Neuronal stem cell (in vitro differentiated cells): ENCODE measurements at regions not wholly inside any gene's neighbourhood (a gene's known extent, or its start where the extent isn't known, plus 50 kb on each side); places are given as distances from the start of the nearest gene placed in this dataset.

Experiments used
- DNase-seq: peaks from one replicate; pipeline ENCODE4 v3.0.0-alpha.2; 2013; ENCODE audit warnings: low spot score
- H2AFZ ChIP-seq: one replicate; pipeline ENCODE4 v1.6.1; 2013; ENCODE audit warnings: mild to moderate bottlenecking, low read length, inconsistent platforms
- H2AK5ac ChIP-seq: 2 replicates; pipeline ENCODE4 v1.6.1; 2013; ENCODE audit warnings: low read depth, mild to moderate bottlenecking, inconsistent platforms, low read length, moderate library complexity, mixed read lengths
- H2BK120ac ChIP-seq: 2 replicates; pipeline ENCODE4 v1.6.1; 2013; ENCODE audit warnings: low read depth, mild to moderate bottlenecking, inconsistent platforms, low read length, moderate library complexity, mixed read lengths
- H2BK12ac ChIP-seq: one replicate; pipeline ENCODE4 v1.6.1; 2013; ENCODE audit warnings: low read length, inconsistent platforms
- H2BK15ac ChIP-seq: 2 replicates; pipeline ENCODE4 v1.6.1; 2013; ENCODE audit warnings: mild to moderate bottlenecking, low read length, inconsistent platforms, mixed read lengths
- H2BK5ac ChIP-seq: one replicate; pipeline ENCODE4 v1.6.1; 2013; ENCODE audit warnings: inconsistent platforms, mild to moderate bottlenecking, low read length, moderate library complexity
- H3K14ac ChIP-seq: one replicate; pipeline ENCODE4 v1.6.1; 2013; ENCODE audit warnings: low read length, inconsistent platforms
- H3K18ac ChIP-seq: 2 replicates; pipeline ENCODE4 v1.6.1; 2013; ENCODE audit warnings: low read length, inconsistent platforms
- H3K23ac ChIP-seq: 2 replicates; pipeline ENCODE4 v1.6.1; 2013; ENCODE audit warnings: low read depth, mild to moderate bottlenecking, mixed read lengths, low read length, inconsistent platforms; ENCODE audit not compliant: poor library complexity
- H3K27ac ChIP-seq: replicated peaks from 3 replicates; pipeline ENCODE4 v1.5.1; 2013; ENCODE audit warnings: low read length, inconsistent platforms
- H3K27me3 ChIP-seq, 3 experiments: 2 replicates each; pipeline ENCODE4 v1.6.1; 2013; ENCODE audit warnings: low read length in 3 of 3, mild to moderate bottlenecking in 2 of 3, inconsistent platforms in 1 of 3, low read depth in 1 of 3, mixed read lengths in 1 of 3, moderate library complexity in 1 of 3; ENCODE audit not compliant: control insufficient read depth in 3 of 3, insufficient read depth in 3 of 3
- H3K36me3 ChIP-seq, 2 donors: replicated peaks in 1 of 2; 2 replicates each; pipeline ENCODE4 v1.6.1; 2013; ENCODE audit warnings: low read length in 2 of 2; ENCODE audit not compliant: control insufficient read depth in 2 of 2, insufficient read depth in 2 of 2
- H3K4ac ChIP-seq: 2 replicates; pipeline ENCODE4 v1.6.1; 2013; ENCODE audit warnings: inconsistent platforms, mild to moderate bottlenecking, low read length, moderate library complexity
- H3K4me1 ChIP-seq, 2 donors: 1 replicate in 1 of 2; 2 replicates in 1 of 2; pipeline ENCODE4 v1.6.1; 2013; ENCODE audit warnings: low read length in 2 of 2, low read depth in 1 of 2; ENCODE audit not compliant: control insufficient read depth in 2 of 2, insufficient read depth in 1 of 2
- H3K4me2 ChIP-seq: one replicate; pipeline ENCODE4 v1.6.1; 2013; ENCODE audit warnings: mild to moderate bottlenecking, low read length, inconsistent platforms; ENCODE audit not compliant: insufficient read depth, poor library complexity, severe bottlenecking
- H3K4me3 ChIP-seq, 2 donors: 2 replicates each; pipeline ENCODE4 v1.5.1; 2013; ENCODE audit warnings: low read length in 2 of 2, mild to moderate bottlenecking in 2 of 2, inconsistent platforms in 1 of 2, moderate library complexity in 1 of 2
- H3K79me1 ChIP-seq: one replicate; pipeline ENCODE4 v1.6.1; 2013; ENCODE audit warnings: low read depth, mild to moderate bottlenecking, inconsistent platforms, low read length, moderate library complexity
- H3K9ac ChIP-seq: one replicate; pipeline ENCODE4 v1.6.1; 2013; ENCODE audit warnings: mild to moderate bottlenecking, low read depth, low read length, inconsistent platforms; ENCODE audit not compliant: poor library complexity
- H3K9me3 ChIP-seq, 2 donors: replicated peaks in 1 of 2; 2 replicates each; pipeline versions ENCODE3 to v1.6.1; 2013; ENCODE audit warnings: low read length in 2 of 2, mild to moderate bottlenecking in 2 of 2, inconsistent platforms in 1 of 2, low read depth in 1 of 2, mixed read lengths in 1 of 2, moderate library complexity in 1 of 2; ENCODE audit not compliant: control insufficient read depth in 2 of 2, insufficient read depth in 1 of 2
- H4K8ac ChIP-seq: one replicate; pipeline ENCODE4 v1.6.1; 2013; ENCODE audit warnings: low read depth, mild to moderate bottlenecking, inconsistent platforms, low read length, moderate library complexity
- H4K91ac ChIP-seq: one replicate; pipeline ENCODE4 v1.6.1; 2013; ENCODE audit warnings: low read length, low read depth, mild to moderate bottlenecking, inconsistent platforms; ENCODE audit not compliant: poor library complexity
- WGBS, 2 donors: extraction: QIAGEN DNeasy Blood & Tissue Kit; methylation state at CpG; one replicate each; pipeline ENCODE4 v1.1.7; 2013; ENCODE audit warnings: missing lambda C conversion rate in 2 of 2, mixed read lengths in 1 of 2; ENCODE audit not compliant: insufficient read length in 2 of 2, insufficient replicate concordance in 1 of 2; ENCODE audit errors: extremely low coverage in 2 of 2; 5-methylcytosine and 5-hydroxymethylcytosine counted together

- Histone ChIP-seq H3K18ac (no peak overlapping the region), H3K4me1 (peaks cover 2 to 3% of the 10 kb centered on the region in 2 donors), H4K91ac (no peak overlapping the region), H3K9me3 (no peaks in the 10 kb centered on the region), H3K27ac (no peak overlapping the region), H2BK5ac (no peak overlapping the region), H4K8ac (no peak overlapping the region), H3K9ac (no peak overlapping the region), H3K4me2 (no peak overlapping the region), H3K4me3 (no peak overlapping the region), H3K27me3 (no peaks in the 10 kb centered on the region), H2AK5ac (no peak overlapping the region), H2BK12ac (no peak overlapping the region), H3K14ac (no peak overlapping the region), H2AFZ (no peak overlapping the region), H3K23ac (no peak overlapping the region), H3K79me1 (no peaks in the 10 kb centered on the region), H3K36me3 (no peaks in the 10 kb centered on the region), H2BK15ac (no peak overlapping the region), H3K4ac (no peak overlapping the region), H2BK120ac (no peak overlapping the region)
- DNase-seq, result no peak
- no CpG with 5 or more reads among the region's 2 CpGs for WGBS, 2 donors
These were observed 419.0 kb upstream of the TGFBR2 start for GRCh38 chr3:30187366-30187765.

- Histone ChIP-seq H3K27ac (no peak overlapping the region), H4K8ac (no peak overlapping the region), H3K4me3 (no peak overlapping the region), H3K18ac (no peak overlapping the region), H2AFZ (no peak overlapping the region), H3K4ac (no peak overlapping the region), H3K9ac (no peak overlapping the region), H2BK15ac (no peak overlapping the region), H2BK12ac (no peak overlapping the region), H3K79me1 (no peaks in the 10 kb centered on the region), H3K27me3 (no peaks in the 10 kb centered on the region), H4K91ac (no peak overlapping the region), H3K4me2 (no peak overlapping the region), H3K9me3 (no peaks in the 10 kb centered on the region), H3K23ac (no peak overlapping the region), H2BK120ac (no peak overlapping the region), H3K4me1 (peaks cover 2 to 3% of the 10 kb centered on the region in 2 donors), H3K14ac (no peak overlapping the region), H3K36me3 (no peaks in the 10 kb centered on the region), H2AK5ac (no peak overlapping the region), H2BK5ac (no peak overlapping the region)
- no peak for DNase-seq
- WGBS, 2 donors, result no CpG with 5 or more reads among the region's 1 CpG
These were observed 417.7 kb upstream of the TGFBR2 start for GRCh38 chr3:30188713-30189112.

GRCh38 chr3:30189900-30190299, 416.5 kb upstream of the TGFBR2 start:
- no peaks in the 10 kb centered on the region for H3K79me1 ChIP-seq

GRCh38 chr3:30193625-30194044, 412.8 kb upstream of the TGFBR2 start:
- no peak overlapping the region for H2AFZ ChIP-seq
- H3K36me3 ChIP-seq, result no peaks in the 10 kb centered on the region
- no peak overlapping the region for H3K14ac ChIP-seq
- no peak overlapping the region for H3K27ac ChIP-seq
- H3K9me3 ChIP-seq, result no peaks in the 10 kb centered on the region
- H2BK15ac ChIP-seq, result no peak overlapping the region
- no peak overlapping the region for H2BK12ac ChIP-seq
- no CpG with 5 or more reads among the region's 2 CpGs for WGBS, 2 donors
- no peaks in the 10 kb centered on the region for H3K27me3 ChIP-seq
- no peaks in the 10 kb centered on the region for H3K4me1 ChIP-seq
- H4K8ac ChIP-seq, result no peak overlapping the region
- no peak overlapping the region for H3K18ac ChIP-seq
- H3K4ac ChIP-seq, result no peak overlapping the region
- H3K4me3 ChIP-seq, result no peak overlapping the region
- no peak for DNase-seq
- H3K9ac ChIP-seq, result no peak overlapping the region
- no peak overlapping the region for H3K4me2 ChIP-seq
- no peak overlapping the region for H2BK5ac ChIP-seq
- no peak overlapping the region for H4K91ac ChIP-seq
- no peak overlapping the region for H2BK120ac ChIP-seq
- no peak overlapping the region for H3K23ac ChIP-seq
- no peak overlapping the region for H2AK5ac ChIP-seq
- H3K79me1 ChIP-seq, result no peaks in the 10 kb centered on the region

More at GRCh38 chr3:30189900-30190299, 416.5 kb upstream of the TGFBR2 start:
- Histone ChIP-seq H3K27ac (no peak overlapping the region), H3K18ac (no peak overlapping the region), H2AK5ac (no peak overlapping the region), H3K9ac (no peak overlapping the region), H2BK120ac (no peak overlapping the region), H2BK15ac (no peak overlapping the region), H2BK5ac (no peak overlapping the region), H3K23ac (no peak overlapping the region), H3K4me2 (no peak overlapping the region), H3K4me3 (no peak overlapping the region), H2BK12ac (no peak overlapping the region), H3K4me1 (no peaks in the 10 kb centered on the region), H4K8ac (no peak overlapping the region), H3K4ac (no peak overlapping the region), H3K9me3 (no peaks in the 10 kb centered on the region), H3K14ac (no peak overlapping the region), H3K36me3 (no peaks in the 10 kb centered on the region), H2AFZ (no peak overlapping the region), H4K91ac (no peak overlapping the region), H3K27me3 (no peaks in the 10 kb centered on the region)
- no peak for DNase-seq
- WGBS, 2 donors, result no CpG with 5 or more reads among the region's 3 CpGs
